HCT116 (cell line): ENCODE measurements at regions not wholly inside any gene's neighbourhood (a gene's known extent, or its start where the extent isn't known, plus 50 kb on each side); places are given as distances from the start of the nearest gene placed in this dataset.

ENCODE experiments used
- ATF3 ChIP-seq: IDR thresholded peaks from 2 replicates; pipeline ENCODE4 v1.6.1; 2012
- CTCF ChIP-seq, 3 experiments: fragments of 200-600 bp in 1 of 3; sonication (generic) in 1 of 3; IDR thresholded peaks in 2 of 3; conservative IDR thresholded peaks in 1 of 3; 2 replicates each; pipeline ENCODE4 v1.5.1; 2012 to 2017; ENCODE audit warnings: low read depth in 2 of 3, low read length in 2 of 3, antibody characterized with exemption in 1 of 3, borderline replicate concordance in 1 of 3, control low read depth in 1 of 3, mild to moderate bottlenecking in 1 of 3, mixed read lengths in 1 of 3, mixed run types in 1 of 3, moderate library complexity in 1 of 3; ENCODE audit not compliant: insufficient read depth in 1 of 3
- EGR1 ChIP-seq: IDR thresholded peaks from 2 replicates; pipeline ENCODE4 v1.6.1; 2012; ENCODE audit warnings: low read depth
- EZH2 ChIP-seq: fragments of 200-600 bp; sonication (generic); IDR thresholded peaks from 2 replicates; pipeline ENCODE4 v1.6.1; 2017; ENCODE audit warnings: antibody characterized with exemption, mixed run types
- POLR2A ChIP-seq: IDR thresholded peaks from 2 replicates; pipeline ENCODE4 v1.7.0; 2011; ENCODE audit warnings: borderline replicate concordance; ENCODE audit not compliant: insufficient read depth, insufficient read length; ENCODE audit errors: extremely low read depth
- POLR2AphosphoS5 ChIP-seq: IDR thresholded peaks from 2 replicates; pipeline ENCODE4 v1.6.1; 2011; ENCODE audit warnings: mild to moderate bottlenecking, low read depth, low read length, moderate library complexity
- SRF ChIP-seq: IDR thresholded peaks from 2 replicates; pipeline ENCODE4 v1.6.1; 2012; ENCODE audit warnings: low read depth
- ZFX ChIP-seq: fragments of 450-650 bp; IDR thresholded peaks from 2 replicates; pipeline ENCODE4 v1.6.1; 2017
- ZNF274 ChIP-seq: fragments of 200-500 bp; sonication (Bioruptor generic); IDR thresholded peaks from 2 replicates; pipeline ENCODE4 v1.6.1; 2014; ENCODE audit warnings: mild to moderate bottlenecking, low read depth, low read length, inconsistent platforms

GRCh38 chr4:162457071-162457865 lies 293.5 kb upstream of the FSTL5 start:
- TF ChIP-seq EZH2 (no peak), CTCF (IDR thresholded peaks at IDR 0.05 in 2 of 3, conservative IDR thresholded peaks at IDR 0.05 in 1 of 3; ENCODE audit: borderline replicate concordance in 1 of 3, insufficient read depth in 1 of 3, low read depth in 2 of 3, low read length in 2 of 3) (no peak), EGR1 (no peak), POLR2AphosphoS5 (no peak), POLR2A (no peak), SRF (no peak), ZFX (no peak), ZNF274 (no peak), ATF3 (no peak)
